ENCODE measurements at regions not wholly inside any gene's neighbourhood (a gene's known extent, or its start where the extent isn't known, plus 50 kb on each side); places are given as distances from the start of the nearest gene placed in this dataset.

DNA sequence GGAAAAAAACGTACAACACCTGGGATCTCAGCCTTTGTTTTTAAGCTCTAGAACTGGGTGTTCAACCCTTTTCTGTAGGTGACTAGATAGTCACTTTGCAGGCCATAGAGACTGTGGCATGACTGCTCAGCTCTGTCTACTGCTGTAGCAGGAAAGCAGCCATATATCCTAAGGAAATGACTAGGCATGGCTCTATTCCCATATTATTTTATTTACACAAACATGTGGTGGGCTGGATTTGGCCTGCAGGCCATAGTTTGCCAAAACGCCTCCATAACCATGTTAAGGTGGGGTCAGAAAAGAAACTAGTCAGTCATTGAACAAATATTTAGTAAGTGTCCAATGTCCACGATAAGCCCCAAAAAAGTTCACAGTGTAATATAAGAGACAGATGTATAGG is 452.5 kb downstream of the MCTP2 start:
- DNase-seq: no peak

DNA sequence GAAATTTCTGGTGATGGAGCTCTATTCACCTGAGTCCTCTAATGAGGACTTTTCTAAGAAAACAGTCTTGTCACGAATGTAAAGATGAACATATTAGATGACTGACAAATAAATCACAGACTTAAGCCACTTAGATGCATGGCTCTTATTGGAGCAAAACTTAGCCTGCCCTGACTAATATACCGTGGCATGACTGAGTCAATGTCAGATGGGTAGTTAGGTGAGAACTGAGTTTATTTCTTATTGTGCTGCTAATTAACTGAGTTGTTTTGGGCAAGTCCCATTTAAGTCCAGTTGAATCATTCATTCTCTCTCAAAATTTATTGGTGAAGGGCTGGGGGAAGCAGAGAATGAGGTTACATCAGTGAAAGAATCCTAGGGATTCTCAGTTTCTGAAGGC is 459.8 kb downstream of the MCTP2 start:
- DNase-seq: no peak

DNA sequence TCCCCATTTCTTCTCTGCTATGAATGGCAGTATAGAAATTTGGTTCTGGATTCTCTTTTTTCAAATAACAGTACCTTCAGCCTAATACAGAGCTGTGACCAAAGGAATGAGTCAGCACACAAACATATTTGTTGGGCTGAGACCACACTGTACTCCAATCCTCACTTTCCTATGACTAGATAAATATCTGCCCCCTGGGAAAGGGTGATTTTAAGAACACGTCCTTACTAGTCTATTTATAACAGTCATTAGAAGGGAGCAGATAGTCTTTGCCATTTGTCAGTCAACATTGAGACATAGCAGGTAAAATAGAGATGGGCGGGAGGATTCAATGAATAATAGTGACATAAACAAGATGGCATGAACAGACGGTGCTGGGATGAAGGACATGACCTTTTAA is 461.3 kb downstream of the MCTP2 start:
- no peak for DNase-seq

DNA sequence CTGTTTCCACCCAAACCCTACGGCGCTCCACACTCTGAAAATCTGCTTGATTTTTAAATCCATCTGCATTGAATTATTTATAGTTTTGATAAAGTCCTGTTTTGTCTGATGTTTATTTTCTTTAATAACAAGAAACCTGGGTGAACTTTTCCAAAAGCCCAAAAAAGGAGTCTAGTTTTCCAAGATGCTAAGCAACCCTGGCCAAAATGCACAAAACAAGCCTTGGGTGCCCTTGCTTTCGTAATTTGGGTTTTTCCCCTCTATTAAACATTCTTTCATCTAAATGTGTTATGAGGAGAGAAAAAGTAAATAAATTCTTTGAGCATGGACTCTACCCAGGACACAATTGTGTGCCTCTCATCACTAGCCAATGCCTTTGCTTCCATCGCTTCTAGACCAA is 468.9 kb downstream of the MCTP2 start:
- DNase-seq: no peak

- DNase-seq: no peak
Observed at GRCh38 chr15:94701281-94701985, 470.1 kb downstream of the MCTP2 start.

DNA sequence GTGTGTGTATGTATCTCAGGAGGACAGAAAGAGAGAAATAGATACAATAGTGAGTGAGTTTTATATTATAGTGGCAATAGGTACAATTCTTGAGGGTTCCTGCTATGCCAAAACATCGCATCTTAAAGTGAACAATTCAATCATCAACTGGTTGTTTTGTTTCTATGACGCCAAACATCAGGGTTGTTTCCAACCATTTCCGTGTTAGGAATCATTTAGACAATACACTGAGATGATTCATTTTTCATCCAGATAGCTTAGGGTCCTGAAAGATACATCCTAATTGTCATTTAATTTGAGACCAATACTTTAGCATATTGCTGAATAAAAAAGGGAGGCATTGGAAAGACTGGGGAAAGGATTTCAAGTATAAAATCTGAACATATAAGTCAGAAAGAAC is 472.2 kb downstream of the MCTP2 start:
- no peak for DNase-seq

GRCh38 chr15:94704421-94704820 is 473.1 kb downstream of the MCTP2 start:
- DNase-seq: no peak

GRCh38 chr15:94704946-94705345 is 473.6 kb downstream of the MCTP2 start:
- DNase-seq: no peak

DNA sequence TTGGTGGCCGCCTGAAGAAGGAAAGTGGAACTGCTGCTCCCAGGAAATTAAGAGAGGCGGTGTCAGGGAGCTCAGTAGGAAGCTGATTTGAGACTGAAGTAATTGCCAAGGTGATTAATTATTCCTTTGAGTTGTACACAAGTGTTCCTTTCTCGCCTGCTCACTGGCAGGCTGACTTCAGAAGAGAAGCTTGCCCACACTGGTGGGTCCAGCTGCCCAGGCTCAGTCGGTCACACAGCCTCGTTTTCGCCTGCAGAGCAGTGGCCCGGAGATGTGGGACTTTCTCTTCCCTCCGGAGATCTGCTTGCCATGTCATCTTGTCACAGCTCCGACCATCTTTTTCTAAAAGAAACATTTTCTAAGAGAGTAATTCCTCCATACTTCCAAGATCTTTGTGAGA is 478.0 kb downstream of the MCTP2 start:
- no peak for DNase-seq

GRCh38 chr15:94722024-94722636 is 490.8 kb downstream of the MCTP2 start:
- no peak for DNase-seq

DNA sequence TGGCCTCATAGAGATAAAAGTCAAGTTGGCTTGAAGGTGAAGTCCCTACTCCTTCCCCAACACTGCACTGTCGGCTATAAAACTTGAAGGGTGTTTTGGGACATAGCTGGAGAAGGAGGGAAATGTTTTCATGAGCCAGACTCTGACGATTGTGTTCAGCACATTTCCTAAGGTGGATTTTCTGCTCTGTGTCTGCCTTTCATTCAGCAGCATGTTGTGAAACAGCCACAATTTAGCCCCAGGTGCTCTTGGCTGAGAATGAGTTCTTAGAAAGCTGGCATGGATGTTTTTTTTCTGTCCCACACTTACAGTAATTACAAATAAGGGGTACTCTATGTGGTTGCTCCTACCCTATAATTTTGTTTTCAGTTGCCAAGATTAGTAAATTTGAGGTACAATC is 492.4 kb downstream of the MCTP2 start:
- no peak for DNase-seq

DNA sequence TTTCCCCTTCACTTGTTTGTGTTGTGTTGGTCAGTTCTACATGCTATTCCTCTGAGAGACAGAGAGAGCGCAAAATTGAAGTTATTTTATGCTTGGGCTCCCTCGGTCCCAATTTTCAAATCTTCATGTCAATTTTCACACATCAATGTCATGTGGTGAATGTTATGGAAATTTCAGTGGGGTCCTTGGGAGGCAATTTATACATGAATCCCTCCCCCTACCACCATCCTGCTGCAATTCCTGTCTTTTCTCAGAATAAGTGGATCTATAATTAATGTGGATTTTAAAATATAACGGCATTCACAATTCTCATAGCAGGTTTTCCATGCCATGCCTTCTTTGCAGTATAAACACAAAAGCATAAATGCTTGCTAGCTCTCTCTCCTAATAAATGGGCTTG is 499.9 kb downstream of the MCTP2 start:
- no peak for DNase-seq

DNA sequence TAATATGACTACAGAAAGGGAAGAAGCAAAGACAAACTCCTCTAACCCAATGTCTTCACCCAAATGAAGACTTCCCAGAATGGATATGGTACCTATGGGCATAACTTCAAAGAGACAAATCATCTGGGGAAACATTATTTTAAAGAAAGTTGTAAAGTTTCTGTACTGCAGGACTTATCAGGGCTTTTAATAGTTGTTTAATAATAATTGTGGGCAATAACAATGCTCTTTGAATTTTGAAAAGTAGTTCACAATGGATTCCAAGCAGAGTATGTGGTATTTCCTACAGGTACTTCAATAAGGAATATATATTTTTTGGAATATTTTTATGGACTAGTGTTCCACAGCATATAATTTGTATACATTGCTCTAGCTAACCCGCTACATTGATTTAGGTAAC is 503.1 kb downstream of the MCTP2 start:
- no peak for DNase-seq

DNA sequence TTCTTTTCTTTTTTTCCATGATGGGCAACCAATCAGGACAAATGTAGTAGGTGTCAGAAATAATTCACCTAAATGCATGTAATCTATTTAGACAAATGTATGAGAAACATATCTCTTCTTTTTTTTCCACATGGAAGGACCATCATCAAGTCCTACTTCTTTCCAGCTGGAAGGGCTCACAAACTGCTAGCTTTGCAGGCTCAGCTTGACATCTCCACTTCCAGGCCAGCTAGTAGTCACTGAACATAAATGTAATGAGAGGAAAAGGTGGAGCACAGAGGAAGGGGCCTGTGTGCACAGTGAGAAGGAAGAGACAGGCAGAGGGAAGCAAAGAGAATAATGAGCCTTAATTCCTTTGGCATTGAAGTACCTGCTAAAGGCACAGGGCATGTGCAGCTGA is 504.9 kb downstream of the MCTP2 start:
- DNase-seq: no peak

DNA sequence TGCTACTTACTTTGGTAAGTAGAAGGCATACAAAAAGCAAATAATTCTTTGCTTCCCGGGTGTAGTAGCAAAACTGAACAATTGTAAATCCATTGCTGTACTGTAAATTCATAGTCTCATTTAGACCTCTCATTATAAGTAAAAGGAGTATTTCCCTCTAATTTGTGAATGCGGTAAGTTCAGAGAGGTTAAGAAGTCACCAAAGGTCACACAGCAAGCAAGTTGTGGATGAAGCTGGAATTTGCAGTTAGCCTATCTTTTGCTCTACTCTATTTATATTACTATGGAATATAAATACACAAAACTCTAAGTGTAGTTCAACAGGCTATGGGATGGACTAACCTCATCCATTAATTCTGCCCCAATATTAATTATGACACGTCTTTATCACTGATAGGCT is 508.3 kb downstream of the MCTP2 start:
- no peak for DNase-seq

- no peak for DNase-seq
Observed at GRCh38 chr15:94740469-94740868, 509.1 kb downstream of the MCTP2 start.

DNA sequence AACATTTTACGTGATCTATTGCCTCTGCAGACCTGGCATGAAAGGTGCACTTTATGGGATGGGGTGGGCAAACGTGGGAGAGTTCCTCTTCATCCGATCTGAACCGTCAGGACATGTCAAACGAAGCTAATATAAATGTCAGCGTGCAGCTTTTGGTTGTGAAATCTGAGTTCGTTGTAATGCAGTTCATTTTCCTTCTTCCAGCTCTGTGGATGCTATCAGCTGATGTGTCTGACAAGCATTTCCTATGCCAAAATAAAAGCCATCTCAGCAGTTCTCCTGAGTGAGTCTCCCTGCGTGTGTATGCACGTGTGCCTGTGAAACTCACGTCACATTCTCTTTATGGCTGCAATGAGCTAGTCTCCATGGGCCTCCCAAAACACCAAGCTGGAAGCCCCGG is 512.3 kb downstream of the MCTP2 start:
- DNase-seq: no peak

DNA sequence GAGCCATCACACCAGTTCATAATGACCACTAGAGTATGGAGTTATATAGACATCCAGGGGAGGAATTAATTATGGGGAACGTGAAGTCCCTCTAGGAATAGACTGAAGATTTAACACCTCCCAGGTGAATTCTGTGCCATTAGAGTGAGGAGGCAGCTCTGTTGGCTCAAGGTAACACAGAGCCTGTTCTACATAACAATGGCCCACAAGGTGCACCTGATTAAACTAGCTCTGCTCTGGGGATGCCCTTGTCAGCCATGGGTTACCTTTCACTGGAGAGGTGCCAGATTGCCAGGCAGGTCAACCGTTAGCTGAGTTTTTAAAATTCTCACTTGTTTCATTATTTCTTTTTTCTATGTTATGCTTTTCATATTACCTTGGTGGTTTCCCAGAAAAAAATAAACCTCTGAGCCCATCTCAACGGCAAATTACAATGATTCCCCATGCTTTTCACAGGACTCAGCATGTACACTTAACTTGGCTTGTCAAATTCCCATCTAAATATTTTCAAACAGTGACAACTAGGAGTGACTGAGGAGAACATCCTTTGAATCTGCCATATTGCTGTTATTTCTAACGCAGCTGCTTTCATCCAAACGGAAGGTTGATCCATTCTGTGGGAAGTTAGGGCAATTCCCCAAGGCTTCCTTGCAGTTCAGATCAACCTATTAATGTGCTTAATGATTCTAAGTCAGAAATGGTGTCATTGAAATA is 512.9 kb downstream of the MCTP2 start:
- DNase-seq: no peak

DNA sequence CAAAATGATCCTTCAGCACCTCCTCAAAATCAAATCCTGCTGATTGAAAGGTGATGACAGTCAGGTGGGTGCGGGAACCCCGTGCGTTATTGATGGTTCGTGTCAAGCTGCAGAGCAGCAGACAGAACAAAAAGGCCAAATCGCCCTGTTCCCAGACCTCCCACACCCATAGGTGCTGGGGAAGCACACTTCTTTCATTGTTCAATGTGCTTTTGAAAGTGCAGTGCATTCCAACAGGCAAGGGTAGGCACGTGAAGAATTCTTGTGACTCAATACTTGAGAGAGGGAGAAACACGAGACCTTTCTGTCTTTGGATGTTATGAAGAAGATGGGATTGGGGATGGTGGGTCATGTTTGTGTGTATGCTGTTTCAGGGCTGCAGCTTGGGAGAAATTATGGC is 514.0 kb downstream of the MCTP2 start:
- no peak for DNase-seq

DNA sequence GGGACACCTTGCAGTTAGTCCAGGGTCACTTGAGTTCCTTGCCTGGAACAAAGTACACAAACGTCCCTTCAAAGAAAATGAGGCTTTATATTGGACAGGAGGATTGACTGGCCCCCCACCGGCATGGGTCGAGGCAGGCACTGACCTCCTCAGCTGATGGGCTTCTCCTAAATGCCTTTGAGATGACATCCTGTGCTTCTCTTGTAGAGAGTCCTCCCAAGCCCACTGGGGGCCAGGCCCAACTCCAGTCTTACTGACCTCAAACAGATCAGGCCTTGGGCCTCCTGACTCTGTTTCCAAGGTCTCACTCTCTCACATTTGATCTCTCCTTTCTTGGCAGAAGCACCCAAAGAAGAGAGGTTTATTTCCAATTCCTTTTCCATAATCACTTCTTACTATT is 516.1 kb downstream of the MCTP2 start:
- DNase-seq: no peak

DNA sequence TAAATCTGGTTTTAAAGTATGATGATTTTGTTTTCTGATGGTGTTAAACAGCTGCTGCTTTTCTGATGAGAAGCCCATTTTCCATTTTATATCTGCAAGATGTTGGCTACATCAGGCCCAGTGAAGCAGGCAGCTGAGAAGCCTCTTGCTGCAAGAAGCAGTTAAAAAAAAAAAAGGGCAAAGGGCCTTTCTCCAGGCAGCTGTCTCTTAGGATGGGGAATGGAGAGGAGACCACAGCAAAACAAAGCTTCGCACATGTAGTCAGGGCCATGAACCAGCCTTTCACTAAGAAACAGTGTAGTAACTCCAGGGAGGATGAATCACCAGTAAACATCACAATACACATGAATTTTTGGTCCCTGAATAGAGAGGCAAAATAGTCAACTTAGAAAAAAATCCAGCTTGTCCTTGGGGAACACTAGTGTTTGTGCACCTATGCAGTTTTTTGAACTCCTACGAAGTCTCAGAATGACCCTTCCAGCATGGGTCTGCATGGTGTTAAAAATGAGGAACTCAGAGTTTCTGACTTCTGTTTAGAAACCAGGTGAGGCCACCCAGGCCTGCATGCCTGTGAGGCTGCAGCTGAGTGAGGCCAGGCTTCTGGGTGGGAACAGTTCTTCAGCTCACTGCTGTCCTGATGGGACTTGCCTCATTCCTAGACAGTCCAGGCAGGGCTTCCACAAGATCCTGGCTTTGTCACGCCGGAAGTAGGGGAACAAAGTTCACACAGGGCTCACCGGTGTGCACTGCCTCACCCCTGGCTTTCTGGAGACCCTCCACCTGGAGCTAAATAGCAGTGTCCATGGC is 518.7 kb downstream of the MCTP2 start:
- DNase-seq: no peak

GRCh38 chr15:94760348-94760747 is 529.0 kb downstream of the MCTP2 start:
- no peak for DNase-seq

GRCh38 chr15:94761574-94761973 is 530.2 kb downstream of the MCTP2 start:
- DNase-seq: no peak

DNA sequence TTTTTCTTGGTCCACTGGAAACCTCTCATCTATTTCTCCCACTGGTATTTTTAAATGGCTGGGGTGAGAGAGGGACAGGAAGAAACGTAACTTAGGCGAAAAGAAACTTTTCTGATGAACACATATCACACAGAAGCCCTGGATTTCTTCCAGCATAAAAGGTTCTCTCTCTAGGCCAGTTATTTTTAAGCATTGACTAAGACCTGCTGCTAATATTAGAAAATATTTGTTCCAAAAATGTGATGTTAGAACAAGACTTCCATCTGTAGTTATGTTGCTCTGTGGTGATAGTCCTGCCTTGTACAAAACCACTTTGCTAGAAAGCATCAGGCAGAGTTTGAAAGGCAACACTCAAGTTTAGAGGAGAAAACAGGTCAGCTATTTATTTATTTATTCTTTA is 537.7 kb downstream of the MCTP2 start:
- DNase-seq: no peak

Measured in T-helper 9 cell (primary cell).